ENCODE measurements at regions not wholly inside any gene's neighbourhood (a gene's known extent, or its start where the extent isn't known, plus 50 kb on each side); places are given as distances from the start of the nearest gene placed in this dataset.

GRCh38 chr15:35618260-35619188 is 72.6 kb upstream of the DPH6 start:
- no peak for TF ChIP-seq CTCF (IDR thresholded peaks at IDR 0.05; ENCODE audit: low read depth, low read length)
- DNase-seq (ENCODE audit: extremely low read depth, low read depth): no peak

GRCh38 chr15:35622641-35623340 is 76.8 kb upstream of the DPH6 start:
- TF ChIP-seq CTCF (IDR thresholded peaks at IDR 0.05; ENCODE audit: low read depth, low read length): no peak
- no peak for DNase-seq (ENCODE audit: extremely low read depth, low read depth)

GRCh38 chr15:35624881-35625280 is 78.9 kb upstream of the DPH6 start:
- peak; percentile 74 for DNase-seq (ENCODE audit: extremely low read depth, low read depth)
- no peak for TF ChIP-seq CTCF (IDR thresholded peaks at IDR 0.05; ENCODE audit: low read depth, low read length)

- no peak for TF ChIP-seq CTCF (IDR thresholded peaks at IDR 0.05; ENCODE audit: low read depth, low read length)
- DNase-seq (ENCODE audit: extremely low read depth, low read depth): peak; percentile 62
Observed at GRCh38 chr15:35626571-35627318, 80.8 kb upstream of the DPH6 start.

GRCh38 chr15:35627696-35628095 is 81.7 kb upstream of the DPH6 start:
- no peak for TF ChIP-seq CTCF (IDR thresholded peaks at IDR 0.05; ENCODE audit: low read depth, low read length)
- no peak for DNase-seq (ENCODE audit: extremely low read depth, low read depth)

- TF ChIP-seq CTCF (IDR thresholded peaks at IDR 0.05; ENCODE audit: low read depth, low read length): no peak
- DNase-seq (ENCODE audit: extremely low read depth, low read depth): no peak
Observed at GRCh38 chr15:35629766-35630165, 83.8 kb upstream of the DPH6 start.
